NB4 (cell line): ENCODE measurements at regions not wholly inside any gene's neighbourhood (a gene's known extent, or its start where the extent isn't known, plus 50 kb on each side); places are given as distances from the start of the nearest gene placed in this dataset.
A peak's percentile ranks its signal among the peaks of the same experiment; 100 is the strongest.
"Not testable (repeated sequence)": the region's sequence is repeated elsewhere in the genome, so short reads cannot be mapped to it uniquely, and the experiment has no call there.

Experiments used
- DNase-seq: peaks from one replicate; pipeline ENCODE4 v3.0.0; 2010; ENCODE audit warnings: low read depth
- H3K4me3 ChIP-seq: one replicate; pipeline ENCODE4 v1.5.1; 2011; ENCODE audit warnings: mild to moderate bottlenecking, low read depth, low read length, moderate library complexity
- CTCF ChIP-seq: IDR thresholded peaks from one replicate; pipeline ENCODE4 v1.5.1; 2012; ENCODE audit warnings: low read depth, low read length
- MAX ChIP-seq: IDR thresholded peaks from 2 replicates; pipeline ENCODE4 v1.6.1; 2011; ENCODE audit warnings: low read depth, low read length
- MYC ChIP-seq: IDR thresholded peaks from 2 replicates; pipeline ENCODE4 v1.6.1; 2011; ENCODE audit warnings: low read depth, low read length
- POLR2A ChIP-seq: IDR thresholded peaks from 2 replicates; pipeline ENCODE4 v1.6.1; 2011; ENCODE audit warnings: mild to moderate bottlenecking; ENCODE audit not compliant: insufficient read length; ENCODE audit errors: extremely low read depth

GRCh38 chr3:127079211-127079610, 96.3 kb downstream of the PLXNA1 start:
- H3K4me3 ChIP-seq: no peak overlapping the region
- DNase-seq: peak; percentile 77
- TF ChIP-seq MYC (no peak), CTCF (no peak), POLR2A (no peak), MAX (no peak)

GRCh38 chr3:127081001-127081720, 98.2 kb downstream of the PLXNA1 start:
- H3K4me3 ChIP-seq: no peak overlapping the region
- TF ChIP-seq MYC (no peak), MAX (no peak), CTCF (no peak), POLR2A (no peak)
- DNase-seq: no peak

- no peak for TF ChIP-seq POLR2A
- TF ChIP-seq CTCF: no peak
- no peak overlapping the region for H3K4me3 ChIP-seq
- DNase-seq: no peak
Observed at GRCh38 chr3:127082066-127082465, 99.2 kb downstream of the PLXNA1 start.

GRCh38 chr3:127083778-127084397, 101.0 kb downstream of the PLXNA1 start:
- H3K4me3 ChIP-seq: no peak overlapping the region
- TF ChIP-seq POLR2A (no peak), MAX (no peak), MYC (no peak), CTCF (no peak)
- DNase-seq: no peak

- no peak overlapping the region for H3K4me3 ChIP-seq
- no peak for TF ChIP-seq MAX
- DNase-seq: no peak
Observed at GRCh38 chr3:127084401-127084990, 101.6 kb downstream of the PLXNA1 start.

- TF ChIP-seq MAX: no peak
- no peak overlapping the region for H3K4me3 ChIP-seq
- DNase-seq: no peak
Observed at GRCh38 chr3:127085576-127085975, 102.7 kb downstream of the PLXNA1 start.

- not testable (repeated sequence) for H3K4me3 ChIP-seq, DNase-seq
Observed at GRCh38 chr3:127086591-127086990, 103.7 kb downstream of the PLXNA1 start.
